K562 (cell line): ENCODE measurements at regions not wholly inside any gene's neighbourhood (a gene's known extent, or its start where the extent isn't known, plus 50 kb on each side); places are given as distances from the start of the nearest gene placed in this dataset.

ENCODE experiments used
- ATAC-seq: fragments of 200-7000 bp; cut with Tn5 transposase; 3 replicates; pipeline ENCODE4 v1.9.1; 2020; ENCODE audit warnings: moderate library complexity
- BruUV-seq: library from RNA; stranded (reverse); fragments of 400-500 nt; replicated peaks from 2 replicates; lab custom pipeline; 2021; lab: Mats Ljungman, UMichigan
- CTCF ChIA-PET: fragments of 300-600 bp; formaldehyde crosslinking; extraction: SDS; loops from one replicate; lab custom pipeline; 2021; ENCODE audit warnings: low intra/inter-chr PET ratio; lab: Yijun Ruan, JAX
- POLR2A ChIA-PET: fragments of 300-600, 350-650 bp; sonication (Branson Sonifier 250); formaldehyde crosslinking; extraction: SDS; loops from one replicate; lab custom pipeline; 2021; ENCODE audit warnings: antibody characterized with exemption, inconsistent platforms; lab: Yijun Ruan, JAX
- DNase-seq, 4 experiments: peaks; one replicate each; pipeline versions ENCODE4 v3.0.0 to v3.0.0-alpha.2; 2011 to 2018; ENCODE audit warnings: low spot score in 3 of 4, mixed read lengths in 3 of 4; ENCODE audit errors: extremely low read depth in 1 of 4
- FAIRE-seq: peaks from 2 replicates; lab custom pipeline; 2011; peaks lifted over from hg19 to GRCh38; lab: Jason Lieb, UNC
- H2AFZ ChIP-seq: 2 replicates; pipeline ENCODE4 v1.6.0; 2011; ENCODE audit warnings: low read depth, low read length, control low read depth, inconsistent platforms
- H3K27ac ChIP-seq: fragments of 200-600 bp; 3 replicates; pipeline ENCODE4 v1.8.0; 2011; ENCODE audit warnings: low read depth, mild to moderate bottlenecking, control low read depth, inconsistent platforms, low read length, moderate library complexity, mixed read lengths; ENCODE audit errors: extremely low read depth
- H3K27me3 ChIP-seq, 2 experiments: fragments of 300-600 bp in 1 of 2; 2 replicates in 1 of 2; 3 replicates in 1 of 2; pipeline versions ENCODE4 v1.6.0 to v1.8.0; 2011; ENCODE audit warnings: inconsistent platforms in 2 of 2, low read length in 2 of 2, mild to moderate bottlenecking in 1 of 2, mixed read lengths in 1 of 2, moderate library complexity in 1 of 2; ENCODE audit not compliant: control insufficient read depth in 2 of 2, insufficient read depth in 2 of 2
- H3K36me3 ChIP-seq: fragments of 300-600 bp; 3 replicates; pipeline ENCODE4 v1.8.0; 2011; ENCODE audit warnings: mild to moderate bottlenecking, low read length, inconsistent platforms; ENCODE audit not compliant: control insufficient read depth, insufficient read depth
- H3K4me1 ChIP-seq, 2 experiments: fragments of 200-600 bp in 1 of 2; replicated peaks in 1 of 2; 2 replicates in 1 of 2; 3 replicates in 1 of 2; pipeline versions ENCODE4 v1.5.1 to v1.8.0; 2011; ENCODE audit warnings: inconsistent platforms in 2 of 2, low read length in 2 of 2, mild to moderate bottlenecking in 1 of 2, mixed read lengths in 1 of 2, moderate library complexity in 1 of 2; ENCODE audit not compliant: control insufficient read depth in 2 of 2, insufficient read depth in 2 of 2
- H3K4me2 ChIP-seq: 2 replicates; pipeline ENCODE4 v1.6.1; 2011; ENCODE audit warnings: low read length, control low read depth, inconsistent platforms, mixed read lengths; ENCODE audit not compliant: insufficient read depth
- H3K4me3 ChIP-seq: fragments of 200-600 bp; sonication (generic), shearing (Covaris generic); 2 replicates; pipeline ENCODE4 v1.5.1; 2016; ENCODE audit warnings: control low read depth, inconsistent platforms
- H3K79me2 ChIP-seq: fragments of 200-600 bp; 3 replicates; pipeline ENCODE4 v1.8.0; 2011; ENCODE audit warnings: low read length, inconsistent platforms; ENCODE audit not compliant: control insufficient read depth, insufficient read depth
- H3K9ac ChIP-seq, 2 experiments: 2 replicates each; pipeline versions ENCODE4 v1.6.0 to v1.6.1; 2011; ENCODE audit warnings: low read depth in 2 of 2, low read length in 2 of 2, control low read depth in 1 of 2, inconsistent platforms in 1 of 2, mild to moderate bottlenecking in 1 of 2, mixed read lengths in 1 of 2; ENCODE audit not compliant: insufficient read depth in 1 of 2
- H3K9me1 ChIP-seq: one replicate; pipeline ENCODE4 v1.6.0; 2011; ENCODE audit warnings: inconsistent platforms, mild to moderate bottlenecking, low read length, moderate library complexity; ENCODE audit not compliant: control insufficient read depth, insufficient read depth
- H3K9me3 ChIP-seq: replicated peaks from 2 replicates; pipeline ENCODE4 v1.5.1; 2011; ENCODE audit warnings: low read depth, low read length, inconsistent platforms; ENCODE audit not compliant: control insufficient read depth, insufficient read depth
- H4K20me1 ChIP-seq: replicated peaks from 2 replicates; pipeline ENCODE4 v1.6.1; 2011; ENCODE audit warnings: low read length, inconsistent platforms, mixed read lengths; ENCODE audit not compliant: control insufficient read depth, insufficient read depth
- CBX1 ChIP-seq: sonication (generic); IDR thresholded peaks from 2 replicates; pipeline ENCODE4 v1.6.1; 2016; ENCODE audit warnings: antibody characterized with exemption, low read depth, mild to moderate bottlenecking
- HINFP ChIP-seq: fragments of 450-650 bp; conservative IDR thresholded peaks from 2 replicates; pipeline ENCODE4 v1.6.1; 2016; ENCODE audit warnings: missing genetic modification characterization, low read depth, mild to moderate bottlenecking, control low read depth, missing compliant biosample characterization
- HMG20A ChIP-seq: fragments of 450-650 bp; formaldehyde crosslinking; conservative IDR thresholded peaks from 2 replicates; pipeline ENCODE4 v1.4.0; 2020; ENCODE audit warnings: mild to moderate bottlenecking, mixed read lengths
- IFI16 ChIP-seq: fragments of 250-450 bp; sonication (Bioruptor Pico); IDR thresholded peaks from 2 replicates; pipeline ENCODE4 v2.1.2; 2022; ENCODE audit warnings: mild to moderate bottlenecking, inconsistent platforms
- NCOA6 ChIP-seq: fragments of 450-650 bp; IDR thresholded peaks from 2 replicates; pipeline ENCODE4 v1.6.1; 2017; ENCODE audit warnings: mild to moderate bottlenecking
- PREB ChIP-seq: sonication (generic); formaldehyde crosslinking; IDR thresholded peaks from 2 replicates; pipeline ENCODE4 v1.8.1; 2023; ENCODE audit warnings: mild to moderate bottlenecking, missing genetic modification reagents
- RBM34 ChIP-seq: fragments of 200-400 bp; formaldehyde crosslinking; IDR thresholded peaks from 2 replicates; pipeline ENCODE4 v1.6.1; 2018; ENCODE audit warnings: low read length, borderline replicate concordance; ENCODE audit not compliant: insufficient read depth
- SAFB2 ChIP-seq: fragments of 200-400 bp; formaldehyde crosslinking; IDR thresholded peaks from 2 replicates; pipeline ENCODE4 v1.6.1; 2018; ENCODE audit warnings: borderline replicate concordance, low read length, low read depth, moderate library complexity; ENCODE audit not compliant: severe bottlenecking
- TGIF2 ChIP-seq: sonication (generic); formaldehyde crosslinking; IDR thresholded peaks from 2 replicates; pipeline ENCODE4 v1.8.1; 2022; ENCODE audit warnings: mild to moderate bottlenecking, missing genetic modification reagents, moderate library complexity
- ZNF253 ChIP-seq: fragments of 250-450 bp; sonication (Bioruptor Pico); conservative IDR thresholded peaks from 2 replicates; pipeline ENCODE4 v1.6.1; 2021; ENCODE audit warnings: mild to moderate bottlenecking
- ZNF444 ChIP-seq: fragments of 250-450 bp; sonication (Bioruptor Pico); IDR thresholded peaks from 2 replicates; pipeline ENCODE4 v1.4.0; 2020; ENCODE audit warnings: mild to moderate bottlenecking, moderate library complexity
- WGBS: fragments of 100-300 bp; shearing (Covaris generic); methylation state at CpG from one replicate; pipeline ENCODE4 v1.1.6; 2016; ENCODE audit warnings: low coverage, mixed read lengths; ENCODE audit not compliant: insufficient coverage; ENCODE audit errors: missing lambda C conversion rate; 5-methylcytosine and 5-hydroxymethylcytosine counted together
- in situ Hi-C: fragments of 300-500 bp; cut with MboI; formaldehyde crosslinking; loops from 4 replicates; pipeline ENCODE4 v1.15.0; 2018; ENCODE audit warnings: inconsistent platforms, mixed read lengths
- intact Hi-C: fragments of 100-400 bp; cut with micrococcal nuclease; formaldehyde crosslinking; loops from 2 replicates; pipeline ENCODE4 v1.14.2; 2022

GRCh38 chr4:133247861-133248260 is 98.8 kb downstream of the PCDH10 start:
- Histone ChIP-seq H3K36me3 (no peaks in the 10 kb centered on the region), H3K27ac (no peak overlapping the region), H3K9me3 (no peaks in the 10 kb centered on the region), H3K4me1 (no peaks in the 10 kb centered on the region), H3K79me2 (no peaks in the 10 kb centered on the region), H3K9ac (no peak overlapping the region), H3K27me3 (no peaks in the 10 kb centered on the region), H3K9me1 (no peaks in the 10 kb centered on the region), H2AFZ (no peak overlapping the region), H4K20me1 (no peaks in the 10 kb centered on the region), H3K4me3 (no peak overlapping the region), H3K4me2 (no peak overlapping the region)
- in situ Hi-C loops: no loop called here
- FAIRE-seq (no peak), ATAC-seq (no peak)
- CTCF ChIA-PET: no interaction called here
- POLR2A ChIA-PET: no interaction called here
- 6% methylated on average over 2 of the region's 2 CpGs for WGBS
- intact Hi-C loops: no loop called here
- no peak for TF ChIP-seq TGIF2 (CRISPR knock-in tag)
- no peak for TF ChIP-seq NCOA6
- no peak for TF ChIP-seq ZNF444 (CRISPR knock-in tag)
- no peak for TF ChIP-seq SAFB2
- TF ChIP-seq PREB (CRISPR knock-in tag): no peak
- no peak for TF ChIP-seq CBX1
- no peak for TF ChIP-seq RBM34
- no peak for TF ChIP-seq HMG20A (CRISPR knock-in tag)
- TF ChIP-seq ZNF253 (CRISPR knock-in tag): no peak
- no peak for TF ChIP-seq HINFP
- TF ChIP-seq IFI16 (CRISPR knock-in tag): no peak
- TF ChIP-seq, all 486 proteins: peak for 0
- DNase-seq: no peak
- no TSS peak for BruUV-seq
